ENCODE measurements at regions not wholly inside any gene's neighbourhood (a gene's known extent, or its start where the extent isn't known, plus 50 kb on each side); places are given as distances from the start of the nearest gene placed in this dataset.

DNA sequence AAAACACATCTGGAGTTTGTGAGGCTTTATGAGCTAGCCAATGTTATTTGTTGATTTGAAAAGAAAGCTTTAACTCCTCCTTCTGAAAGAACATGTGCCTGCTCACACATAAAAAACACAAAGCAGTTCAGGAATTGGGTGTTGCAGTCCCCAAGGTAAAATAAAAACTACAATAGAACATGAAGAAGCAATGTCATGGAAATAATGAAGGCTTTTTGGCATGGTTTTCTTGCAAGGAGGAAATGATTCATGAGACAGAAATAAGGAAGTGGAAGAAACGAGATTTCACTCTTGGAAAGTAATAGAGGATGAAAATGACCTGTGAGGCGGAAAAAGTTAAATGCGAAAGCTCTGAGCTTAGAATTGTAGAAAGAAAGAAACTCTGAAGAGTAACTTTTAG is 81.1 kb downstream of the TRIB2 start:
- no peak for TF ChIP-seq EP300 (IDR thresholded peaks at IDR 0.05; ENCODE audit: low read depth)
- TF ChIP-seq, protein P1, sequence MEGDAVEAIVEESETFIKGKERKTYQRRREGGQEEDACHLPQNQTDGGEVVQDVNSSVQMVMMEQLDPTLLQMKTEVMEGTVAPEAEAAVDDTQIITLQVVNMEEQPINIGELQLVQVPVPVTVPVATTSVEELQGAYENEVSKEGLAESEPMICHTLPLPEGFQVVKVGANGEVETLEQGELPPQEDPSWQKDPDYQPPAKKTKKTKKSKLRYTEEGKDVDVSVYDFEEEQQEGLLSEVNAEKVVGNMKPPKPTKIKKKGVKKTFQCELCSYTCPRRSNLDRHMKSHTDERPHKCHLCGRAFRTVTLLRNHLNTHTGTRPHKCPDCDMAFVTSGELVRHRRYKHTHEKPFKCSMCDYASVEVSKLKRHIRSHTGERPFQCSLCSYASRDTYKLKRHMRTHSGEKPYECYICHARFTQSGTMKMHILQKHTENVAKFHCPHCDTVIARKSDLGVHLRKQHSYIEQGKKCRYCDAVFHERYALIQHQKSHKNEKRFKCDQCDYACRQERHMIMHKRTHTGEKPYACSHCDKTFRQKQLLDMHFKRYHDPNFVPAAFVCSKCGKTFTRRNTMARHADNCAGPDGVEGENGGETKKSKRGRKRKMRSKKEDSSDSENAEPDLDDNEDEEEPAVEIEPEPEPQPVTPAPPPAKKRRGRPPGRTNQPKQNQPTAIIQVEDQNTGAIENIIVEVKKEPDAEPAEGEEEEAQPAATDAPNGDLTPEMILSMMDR (IDR thresholded peaks at IDR 0.05), result no peak
